WTC11 (cell line): ENCODE measurements at regions not wholly inside any gene's neighbourhood (a gene's known extent, or its start where the extent isn't known, plus 50 kb on each side); places are given as distances from the start of the nearest gene placed in this dataset.

ENCODE experiments used
- ATAC-seq: fragments of 200-7000 bp; cut with Tn5 transposase; 2 replicates; pipeline ENCODE4 v1.10.0; 2021; ENCODE audit warnings: mild to moderate bottlenecking, moderate library complexity
- CTCF ChIA-PET: fragments of 300-600 bp; sonication (Branson Sonifier 250); formaldehyde crosslinking; loops from one replicate; lab custom pipeline; 2021; ENCODE audit warnings: antibody characterized with exemption; lab: Charles Lee
- POLR2A ChIA-PET: fragments of 350-600 bp; sonication (Branson Sonifier 250); formaldehyde crosslinking; loops from one replicate; lab custom pipeline; 2021; ENCODE audit warnings: antibody characterized with exemption; lab: Charles Lee
- DNase-seq: peaks from one replicate; pipeline ENCODE4 v3.0.0; 2021; ENCODE audit warnings: low spot score
- H3K27ac Mint-ChIP-seq: 2 replicates; pipeline ENCODE4 v1.8.0; 2021; ENCODE audit warnings: mixed read lengths
- H3K27me3 Mint-ChIP-seq: 2 replicates; pipeline ENCODE4 v1.8.0; 2021; ENCODE audit warnings: low read depth, mild to moderate bottlenecking, moderate library complexity, mixed read lengths
- H3K36me3 Mint-ChIP-seq: 2 replicates; pipeline ENCODE4 v1.8.0; 2021; ENCODE audit warnings: mixed read lengths
- H3K4me1 Mint-ChIP-seq: 2 replicates; pipeline ENCODE4 v1.8.0; 2022; ENCODE audit warnings: mixed read lengths
- H3K4me3 Mint-ChIP-seq: 2 replicates; pipeline ENCODE4 v1.8.0; 2021; ENCODE audit warnings: mild to moderate bottlenecking, moderate library complexity, mixed read lengths
- H3K9me3 Mint-ChIP-seq: 2 replicates; pipeline ENCODE4 v1.8.0; 2021; ENCODE audit warnings: mixed read lengths
- ELF4 ChIP-seq: sonication (generic); formaldehyde crosslinking; IDR thresholded peaks from 2 replicates; pipeline ENCODE4 v1.8.1; 2022; ENCODE audit warnings: low read depth, mild to moderate bottlenecking, moderate library complexity, missing genetic modification reagents
- GABPB1 ChIP-seq: sonication (generic); formaldehyde crosslinking; IDR thresholded peaks from 2 replicates; pipeline ENCODE4 v1.8.1; 2023; ENCODE audit warnings: mild to moderate bottlenecking, missing genetic modification reagents
- JUN ChIP-seq: sonication (generic); formaldehyde crosslinking; IDR thresholded peaks from 2 replicates; pipeline ENCODE4 v1.8.0; 2023; ENCODE audit warnings: mild to moderate bottlenecking, missing genetic modification reagents
- NFE2L1 ChIP-seq: sonication (generic); formaldehyde crosslinking; IDR thresholded peaks from 2 replicates; pipeline ENCODE4 v1.8.1; 2023; ENCODE audit warnings: missing genetic modification reagents
- OVOL2 ChIP-seq: fragments of 250-450 bp; sonication (Bioruptor Pico); IDR thresholded peaks from 2 replicates; pipeline ENCODE4 v1.9.0; 2021; ENCODE audit warnings: mild to moderate bottlenecking, borderline replicate concordance
- RELA ChIP-seq: sonication (generic); formaldehyde crosslinking; IDR thresholded peaks from 2 replicates; pipeline ENCODE4 v1.8.1; 2022; ENCODE audit warnings: missing genetic modification reagents, mild to moderate bottlenecking, borderline replicate concordance
- SMAD3 ChIP-seq: sonication (generic); formaldehyde crosslinking; IDR thresholded peaks from 2 replicates; pipeline ENCODE4 v1.8.0; 2022; ENCODE audit warnings: missing genetic modification reagents, mild to moderate bottlenecking, borderline replicate concordance
- TEAD4 ChIP-seq: sonication (generic); formaldehyde crosslinking; IDR thresholded peaks from 2 replicates; pipeline ENCODE4 v1.8.0; 2022; ENCODE audit warnings: mild to moderate bottlenecking, missing genetic modification reagents
- ZNF232 ChIP-seq: sonication (generic); formaldehyde crosslinking; IDR thresholded peaks from 2 replicates; pipeline ENCODE4 v1.8.0; 2022; ENCODE audit warnings: mild to moderate bottlenecking, missing genetic modification reagents
- ZNF396 ChIP-seq: fragments of 250-450 bp; sonication (Bioruptor Pico); IDR thresholded peaks from 2 replicates; pipeline ENCODE4 v1.8.0; 2021; ENCODE audit warnings: mild to moderate bottlenecking, moderate library complexity, borderline replicate concordance
- TF ChIP-seq, protein P1 (sequence below): fragments of 250-450 bp; sonication (Bioruptor Pico); IDR thresholded peaks from 2 replicates; pipeline ENCODE4 v2.1.2; 2022; ENCODE audit warnings: mild to moderate bottlenecking, moderate library complexity
- TF ChIP-seq, protein P2 (sequence below): sonication (generic); formaldehyde crosslinking; conservative IDR thresholded peaks from 2 replicates; pipeline ENCODE4 v1.8.1; 2023; ENCODE audit warnings: mild to moderate bottlenecking, low read depth, missing genetic modification reagents, moderate library complexity
- TF ChIP-seq, protein P3 (sequence below): sonication (generic); formaldehyde crosslinking; IDR thresholded peaks from 2 replicates; pipeline ENCODE4 v1.8.0; 2023; ENCODE audit warnings: missing genetic modification reagents
- TF ChIP-seq, protein P4 (sequence below): sonication (generic); formaldehyde crosslinking; IDR thresholded peaks from 2 replicates; pipeline ENCODE4 v1.8.1; 2023; ENCODE audit warnings: mild to moderate bottlenecking, moderate library complexity, missing genetic modification reagents
- TF ChIP-seq, protein P5 (sequence below): sonication (generic); formaldehyde crosslinking; IDR thresholded peaks from 2 replicates; pipeline ENCODE4 v1.8.0; 2022; ENCODE audit warnings: missing genetic modification reagents

DNA sequence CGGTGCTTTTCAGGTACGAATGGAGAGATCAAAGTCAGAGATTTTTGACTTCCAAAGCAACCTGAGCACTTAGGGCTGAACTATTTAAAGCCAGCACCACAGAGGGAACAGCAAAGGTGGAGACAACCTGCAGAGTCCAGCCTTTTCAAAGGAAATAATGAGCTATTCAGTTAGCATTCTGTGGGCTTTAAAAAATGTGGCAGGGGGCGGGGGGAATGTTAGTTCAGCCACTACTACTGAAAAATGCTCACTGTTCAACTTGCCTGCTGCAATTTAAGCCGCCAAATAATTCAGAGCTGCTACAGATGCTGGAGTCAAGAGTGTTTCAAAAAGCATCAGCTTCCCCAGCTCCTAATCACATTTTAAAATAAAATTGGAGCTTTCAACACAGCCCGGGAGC, 473.3 kb upstream of the PLXNA2 start:
- no peak for DNase-seq
- peaks cover 30% of the 10 kb centered on the region for H3K9me3 Mint-ChIP-seq
- peaks cover 21% of the 10 kb centered on the region for H3K36me3 Mint-ChIP-seq
- ATAC-seq = peak; percentile 69; the same call in 1 of the 2 replicates
- no peak overlapping the region for H3K4me3 Mint-ChIP-seq
- ChIA-PET POLR2A (no interaction called here), CTCF (interaction anchor here (0.7 to 1.3 kb wide), 2 partner anchors 65 to 490 kb away, joined by 3 to 4 read pairs; no protein-coding TSS in a partner anchor)
- H3K27ac Mint-ChIP-seq = no peak overlapping the region
- H3K4me1 Mint-ChIP-seq = peaks cover 21% of the 10 kb centered on the region
- no peaks in the 10 kb centered on the region; the same call in 1 of the 2 replicates for H3K27me3 Mint-ChIP-seq
- no peak for TF ChIP-seq ELF4
- TF ChIP-seq, protein P1, sequence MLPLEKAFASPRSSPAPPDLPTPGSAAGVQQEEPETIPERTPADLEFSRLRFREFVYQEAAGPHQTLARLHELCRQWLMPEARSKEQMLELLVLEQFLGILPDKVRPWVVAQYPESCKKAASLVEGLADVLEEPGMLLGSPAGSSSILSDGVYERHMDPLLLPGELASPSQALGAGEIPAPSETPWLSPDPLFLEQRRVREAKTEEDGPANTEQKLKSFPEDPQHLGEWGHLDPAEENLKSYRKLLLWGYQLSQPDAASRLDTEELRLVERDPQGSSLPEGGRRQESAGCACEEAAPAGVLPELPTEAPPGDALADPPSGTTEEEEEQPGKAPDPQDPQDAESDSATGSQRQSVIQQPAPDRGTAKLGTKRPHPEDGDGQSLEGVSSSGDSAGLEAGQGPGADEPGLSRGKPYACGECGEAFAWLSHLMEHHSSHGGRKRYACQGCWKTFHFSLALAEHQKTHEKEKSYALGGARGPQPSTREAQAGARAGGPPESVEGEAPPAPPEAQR (CRISPR knock-in tag) = no peak
- TF ChIP-seq ZNF396 = no peak
- TF ChIP-seq OVOL2 = no peak
- TF ChIP-seq SMAD3 = no peak
- TF ChIP-seq, protein P2, sequence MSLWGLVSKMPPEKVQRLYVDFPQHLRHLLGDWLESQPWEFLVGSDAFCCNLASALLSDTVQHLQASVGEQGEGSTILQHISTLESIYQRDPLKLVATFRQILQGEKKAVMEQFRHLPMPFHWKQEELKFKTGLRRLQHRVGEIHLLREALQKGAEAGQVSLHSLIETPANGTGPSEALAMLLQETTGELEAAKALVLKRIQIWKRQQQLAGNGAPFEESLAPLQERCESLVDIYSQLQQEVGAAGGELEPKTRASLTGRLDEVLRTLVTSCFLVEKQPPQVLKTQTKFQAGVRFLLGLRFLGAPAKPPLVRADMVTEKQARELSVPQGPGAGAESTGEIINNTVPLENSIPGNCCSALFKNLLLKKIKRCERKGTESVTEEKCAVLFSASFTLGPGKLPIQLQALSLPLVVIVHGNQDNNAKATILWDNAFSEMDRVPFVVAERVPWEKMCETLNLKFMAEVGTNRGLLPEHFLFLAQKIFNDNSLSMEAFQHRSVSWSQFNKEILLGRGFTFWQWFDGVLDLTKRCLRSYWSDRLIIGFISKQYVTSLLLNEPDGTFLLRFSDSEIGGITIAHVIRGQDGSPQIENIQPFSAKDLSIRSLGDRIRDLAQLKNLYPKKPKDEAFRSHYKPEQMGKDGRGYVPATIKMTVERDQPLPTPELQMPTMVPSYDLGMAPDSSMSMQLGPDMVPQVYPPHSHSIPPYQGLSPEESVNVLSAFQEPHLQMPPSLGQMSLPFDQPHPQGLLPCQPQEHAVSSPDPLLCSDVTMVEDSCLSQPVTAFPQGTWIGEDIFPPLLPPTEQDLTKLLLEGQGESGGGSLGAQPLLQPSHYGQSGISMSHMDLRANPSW = no peak

DNA sequence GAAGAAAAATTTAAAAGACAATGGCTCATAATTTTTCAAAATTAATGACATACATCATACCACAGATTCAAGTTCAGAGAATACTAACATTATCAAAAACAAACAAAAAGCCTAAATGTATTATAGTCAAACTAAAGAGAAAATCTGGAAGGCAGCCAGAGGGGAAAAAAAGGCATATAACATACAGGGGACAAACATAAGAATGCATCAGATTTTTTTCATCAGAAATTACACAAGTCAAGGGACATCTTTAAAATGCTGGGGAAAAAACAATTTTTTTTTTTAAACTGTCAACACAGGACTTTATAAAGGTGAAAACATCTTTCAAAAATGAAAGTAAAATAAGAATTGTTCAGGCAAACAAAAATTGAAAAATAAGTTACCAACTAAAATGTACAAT, 478.4 kb upstream of the PLXNA2 start:
- POLR2A ChIA-PET = no interaction called here
- DNase-seq (no peak), ATAC-seq (no peak)
- no peak overlapping the region for H3K4me3 Mint-ChIP-seq
- H3K4me1 Mint-ChIP-seq = peaks cover 7% of the 10 kb centered on the region
- TF ChIP-seq ZNF232 (CRISPR knock-in tag) = no peak
- TF ChIP-seq NFE2L1 (CRISPR knock-in tag) = no peak
- TF ChIP-seq, protein P3, sequence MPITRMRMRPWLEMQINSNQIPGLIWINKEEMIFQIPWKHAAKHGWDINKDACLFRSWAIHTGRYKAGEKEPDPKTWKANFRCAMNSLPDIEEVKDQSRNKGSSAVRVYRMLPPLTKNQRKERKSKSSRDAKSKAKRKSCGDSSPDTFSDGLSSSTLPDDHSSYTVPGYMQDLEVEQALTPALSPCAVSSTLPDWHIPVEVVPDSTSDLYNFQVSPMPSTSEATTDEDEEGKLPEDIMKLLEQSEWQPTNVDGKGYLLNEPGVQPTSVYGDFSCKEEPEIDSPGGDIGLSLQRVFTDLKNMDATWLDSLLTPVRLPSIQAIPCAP (CRISPR knock-in tag) = no peak
- TF ChIP-seq, protein P4, sequence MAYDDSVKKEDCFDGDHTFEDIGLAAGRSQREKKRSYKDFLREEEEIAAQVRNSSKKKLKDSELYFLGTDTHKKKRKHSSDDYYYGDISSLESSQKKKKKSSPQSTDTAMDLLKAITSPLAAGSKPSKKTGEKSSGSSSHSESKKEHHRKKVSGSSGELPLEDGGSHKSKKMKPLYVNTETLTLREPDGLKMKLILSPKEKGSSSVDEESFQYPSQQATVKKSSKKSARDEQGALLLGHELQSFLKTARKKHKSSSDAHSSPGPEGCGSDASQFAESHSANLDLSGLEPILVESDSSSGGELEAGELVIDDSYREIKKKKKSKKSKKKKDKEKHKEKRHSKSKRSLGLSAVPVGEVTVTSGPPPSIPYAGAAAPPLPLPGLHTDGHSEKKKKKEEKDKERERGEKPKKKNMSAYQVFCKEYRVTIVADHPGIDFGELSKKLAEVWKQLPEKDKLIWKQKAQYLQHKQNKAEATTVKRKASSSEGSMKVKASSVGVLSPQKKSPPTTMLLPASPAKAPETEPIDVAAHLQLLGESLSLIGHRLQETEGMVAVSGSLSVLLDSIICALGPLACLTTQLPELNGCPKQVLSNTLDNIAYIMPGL = no peak
- TF ChIP-seq, protein P5, sequence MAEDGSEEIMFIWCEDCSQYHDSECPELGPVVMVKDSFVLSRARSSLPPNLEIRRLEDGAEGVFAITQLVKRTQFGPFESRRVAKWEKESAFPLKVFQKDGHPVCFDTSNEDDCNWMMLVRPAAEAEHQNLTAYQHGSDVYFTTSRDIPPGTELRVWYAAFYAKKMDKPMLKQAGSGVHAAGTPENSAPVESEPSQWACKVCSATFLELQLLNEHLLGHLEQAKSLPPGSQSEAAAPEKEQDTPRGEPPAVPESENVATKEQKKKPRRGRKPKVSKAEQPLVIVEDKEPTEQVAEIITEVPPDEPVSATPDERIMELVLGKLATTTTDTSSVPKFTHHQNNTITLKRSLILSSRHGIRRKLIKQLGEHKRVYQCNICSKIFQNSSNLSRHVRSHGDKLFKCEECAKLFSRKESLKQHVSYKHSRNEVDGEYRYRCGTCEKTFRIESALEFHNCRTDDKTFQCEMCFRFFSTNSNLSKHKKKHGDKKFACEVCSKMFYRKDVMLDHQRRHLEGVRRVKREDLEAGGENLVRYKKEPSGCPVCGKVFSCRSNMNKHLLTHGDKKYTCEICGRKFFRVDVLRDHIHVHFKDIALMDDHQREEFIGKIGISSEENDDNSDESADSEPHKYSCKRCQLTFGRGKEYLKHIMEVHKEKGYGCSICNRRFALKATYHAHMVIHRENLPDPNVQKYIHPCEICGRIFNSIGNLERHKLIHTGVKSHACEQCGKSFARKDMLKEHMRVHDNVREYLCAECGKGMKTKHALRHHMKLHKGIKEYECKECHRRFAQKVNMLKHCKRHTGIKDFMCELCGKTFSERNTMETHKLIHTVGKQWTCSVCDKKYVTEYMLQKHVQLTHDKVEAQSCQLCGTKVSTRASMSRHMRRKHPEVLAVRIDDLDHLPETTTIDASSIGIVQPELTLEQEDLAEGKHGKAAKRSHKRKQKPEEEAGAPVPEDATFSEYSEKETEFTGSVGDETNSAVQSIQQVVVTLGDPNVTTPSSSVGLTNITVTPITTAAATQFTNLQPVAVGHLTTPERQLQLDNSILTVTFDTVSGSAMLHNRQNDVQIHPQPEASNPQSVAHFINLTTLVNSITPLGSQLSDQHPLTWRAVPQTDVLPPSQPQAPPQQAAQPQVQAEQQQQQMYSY (CRISPR knock-in tag) = no peak
- no peak for TF ChIP-seq GABPB1 (CRISPR knock-in tag)
- TF ChIP-seq ZNF396 = no peak
- TF ChIP-seq ELF4 = no peak
- TF ChIP-seq JUN (CRISPR knock-in tag) = no peak
- TF ChIP-seq RELA = no peak
- TF ChIP-seq TEAD4 = no peak
- peaks cover 43% of the 10 kb centered on the region for H3K9me3 Mint-ChIP-seq
- CTCF ChIA-PET = no interaction called here
- peaks cover 36% of the 10 kb centered on the region for H3K36me3 Mint-ChIP-seq
- no peak overlapping the region for H3K27ac Mint-ChIP-seq
- no peaks in the 10 kb centered on the region; the same call in 1 of the 2 replicates for H3K27me3 Mint-ChIP-seq
